ENCODE measurements at regions not wholly inside any gene's neighbourhood (a gene's known extent, or its start where the extent isn't known, plus 50 kb on each side); places are given as distances from the start of the nearest gene placed in this dataset.

- H3K4me3 ChIP-seq (ENCODE audit: low read length): no peak overlapping the region
- DNase-seq (ENCODE audit: low read depth): no peak
- TF ChIP-seq, protein P1, sequence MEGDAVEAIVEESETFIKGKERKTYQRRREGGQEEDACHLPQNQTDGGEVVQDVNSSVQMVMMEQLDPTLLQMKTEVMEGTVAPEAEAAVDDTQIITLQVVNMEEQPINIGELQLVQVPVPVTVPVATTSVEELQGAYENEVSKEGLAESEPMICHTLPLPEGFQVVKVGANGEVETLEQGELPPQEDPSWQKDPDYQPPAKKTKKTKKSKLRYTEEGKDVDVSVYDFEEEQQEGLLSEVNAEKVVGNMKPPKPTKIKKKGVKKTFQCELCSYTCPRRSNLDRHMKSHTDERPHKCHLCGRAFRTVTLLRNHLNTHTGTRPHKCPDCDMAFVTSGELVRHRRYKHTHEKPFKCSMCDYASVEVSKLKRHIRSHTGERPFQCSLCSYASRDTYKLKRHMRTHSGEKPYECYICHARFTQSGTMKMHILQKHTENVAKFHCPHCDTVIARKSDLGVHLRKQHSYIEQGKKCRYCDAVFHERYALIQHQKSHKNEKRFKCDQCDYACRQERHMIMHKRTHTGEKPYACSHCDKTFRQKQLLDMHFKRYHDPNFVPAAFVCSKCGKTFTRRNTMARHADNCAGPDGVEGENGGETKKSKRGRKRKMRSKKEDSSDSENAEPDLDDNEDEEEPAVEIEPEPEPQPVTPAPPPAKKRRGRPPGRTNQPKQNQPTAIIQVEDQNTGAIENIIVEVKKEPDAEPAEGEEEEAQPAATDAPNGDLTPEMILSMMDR (conservative IDR thresholded peaks at IDR 0.05; ENCODE audit: low read depth, low read length): no peak
Observed at GRCh38 chr4:31575504-31575903, 855.3 kb downstream of the PCDH7 start.

DNA sequence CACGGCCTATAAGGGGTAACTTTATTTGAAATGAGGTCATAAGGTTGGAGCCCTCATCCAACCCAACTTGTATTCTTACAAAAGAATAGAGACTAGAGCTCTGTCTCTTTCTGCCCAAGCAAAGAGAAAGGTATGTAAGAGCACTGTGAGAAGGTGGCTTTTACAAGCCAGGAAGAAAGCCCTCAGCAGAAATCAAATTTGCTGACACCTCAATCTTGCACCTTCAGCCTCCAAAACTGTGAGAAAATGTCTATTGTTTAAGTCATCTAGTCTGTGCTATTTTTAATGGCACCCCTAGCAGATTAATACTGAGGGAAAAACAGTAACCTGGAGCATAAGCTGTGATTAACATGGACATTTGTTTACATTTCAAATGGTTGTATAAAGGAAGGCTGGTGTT lies 860.7 kb downstream of the PCDH7 start:
- TF ChIP-seq, protein P1 (conservative IDR thresholded peaks at IDR 0.05; ENCODE audit: low read depth, low read length): no peak
- no peak for DNase-seq (ENCODE audit: low read depth)
- no peak overlapping the region for H3K4me3 ChIP-seq (ENCODE audit: low read length)

- DNase-seq (ENCODE audit: low read depth): no peak
- TF ChIP-seq, protein P1 (conservative IDR thresholded peaks at IDR 0.05; ENCODE audit: low read depth, low read length): no peak
- no peak overlapping the region for H3K4me3 ChIP-seq (ENCODE audit: low read length)
Observed at GRCh38 chr4:31585503-31585902, 865.3 kb downstream of the PCDH7 start.

DNA sequence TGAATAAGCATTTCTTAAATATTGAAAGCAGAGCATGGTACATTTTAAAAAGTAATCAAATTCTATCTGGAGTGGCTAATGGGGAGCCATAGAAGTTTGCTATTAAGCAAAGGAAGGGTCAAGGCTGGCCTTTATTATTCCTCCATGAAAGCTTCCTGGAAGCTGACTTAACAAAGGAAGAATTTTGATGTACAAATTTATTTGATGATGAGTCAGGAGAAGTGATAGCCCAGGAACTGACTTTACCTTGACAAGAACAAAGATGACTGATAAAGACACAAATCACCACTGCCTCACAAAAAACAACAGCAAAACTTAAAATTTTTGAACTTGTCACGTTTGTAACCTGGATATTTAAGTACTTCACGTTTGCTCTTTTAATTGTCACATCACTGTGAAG lies 872.1 kb downstream of the PCDH7 start:
- no peak overlapping the region for H3K4me3 ChIP-seq (ENCODE audit: low read length)
- no peak for DNase-seq (ENCODE audit: low read depth)
- TF ChIP-seq, protein P1 (conservative IDR thresholded peaks at IDR 0.05; ENCODE audit: low read depth, low read length): no peak

DNA sequence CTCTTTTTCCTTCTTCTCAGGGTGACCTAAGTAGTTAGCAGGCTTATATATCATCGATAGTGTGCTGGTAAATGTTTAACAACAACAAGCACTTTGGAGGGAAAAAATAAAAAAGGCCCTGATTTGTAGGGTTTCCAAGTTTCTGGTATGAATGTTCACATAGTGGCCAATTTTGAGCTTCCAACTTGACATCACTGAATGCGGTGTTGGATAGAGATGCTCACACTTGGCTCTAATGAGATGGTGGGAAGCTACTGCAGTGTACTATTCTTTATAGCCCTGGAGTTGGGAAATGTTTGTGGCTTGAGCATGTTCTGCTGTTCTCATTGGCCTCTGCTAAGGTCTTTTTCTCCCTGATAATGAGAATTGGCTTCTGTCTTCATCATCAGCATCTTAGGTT lies 875.3 kb downstream of the PCDH7 start:
- no peak overlapping the region for H3K4me3 ChIP-seq (ENCODE audit: low read length)
- TF ChIP-seq, protein P1 (conservative IDR thresholded peaks at IDR 0.05; ENCODE audit: low read depth, low read length): no peak
- no peak for DNase-seq (ENCODE audit: low read depth)

DNA sequence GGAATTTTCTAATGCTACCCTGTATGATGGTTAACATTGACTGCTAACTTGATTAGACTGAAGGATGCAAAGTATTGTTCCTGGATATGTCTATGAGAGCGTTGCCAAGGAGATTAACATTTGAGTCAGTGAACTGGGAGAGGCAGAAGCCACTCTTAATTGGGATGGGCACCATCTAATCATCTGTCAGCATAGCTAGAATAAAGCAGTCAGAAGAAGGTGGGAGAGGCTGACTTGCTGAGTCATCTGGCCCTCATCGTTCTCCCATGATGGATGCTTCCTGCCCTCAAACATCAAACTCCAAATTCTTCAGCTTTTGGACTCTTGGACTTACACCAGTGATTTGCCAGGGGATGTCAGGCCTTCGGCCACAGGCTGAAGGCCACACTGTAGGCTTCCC lies 878.5 kb downstream of the PCDH7 start:
- TF ChIP-seq, protein P1 (conservative IDR thresholded peaks at IDR 0.05; ENCODE audit: low read depth, low read length): no peak
- no peak overlapping the region for H3K4me3 ChIP-seq (ENCODE audit: low read length)
- no peak for DNase-seq (ENCODE audit: low read depth)

- TF ChIP-seq, protein P1 (conservative IDR thresholded peaks at IDR 0.05; ENCODE audit: low read depth, low read length): no peak
- no peak for DNase-seq (ENCODE audit: low read depth)
- no peak overlapping the region for H3K4me3 ChIP-seq (ENCODE audit: low read length)
Observed at GRCh38 chr4:31601793-31602192, 881.6 kb downstream of the PCDH7 start.

Measured in retinal pigment epithelial cell (primary cell).